NT2/D1 (cell line): ENCODE measurements at regions not wholly inside any gene's neighbourhood (a gene's known extent, or its start where the extent isn't known, plus 50 kb on each side); places are given as distances from the start of the nearest gene placed in this dataset.

Source experiments
- DNase-seq: peaks from one replicate; pipeline ENCODE4 v3.0.0-alpha.2; 2011; ENCODE audit warnings: low read depth, low spot score
- H3K27me3 ChIP-seq: 2 replicates; pipeline ENCODE4 v1.6.0; 2011; ENCODE audit warnings: mild to moderate bottlenecking; ENCODE audit not compliant: insufficient read length, insufficient read depth
- H3K36me3 ChIP-seq: 2 replicates; pipeline ENCODE4 v1.6.1; 2011; ENCODE audit warnings: mild to moderate bottlenecking, low read length, mixed read lengths; ENCODE audit not compliant: insufficient read depth, insufficient read length
- H3K4me1 ChIP-seq: 2 replicates; pipeline ENCODE4 v1.5.1; 2011; ENCODE audit not compliant: insufficient read depth, insufficient read length
- H3K4me3 ChIP-seq: 2 replicates; pipeline ENCODE4 v1.5.1; 2011; ENCODE audit warnings: low read depth; ENCODE audit not compliant: insufficient read length
- H3K9ac ChIP-seq: 2 replicates; pipeline ENCODE4 v1.6.0; 2011; ENCODE audit warnings: low read depth; ENCODE audit not compliant: insufficient read length
- H3K9me3 ChIP-seq: 2 replicates; pipeline ENCODE4 v1.5.1; 2011; ENCODE audit warnings: mild to moderate bottlenecking, low read length; ENCODE audit not compliant: insufficient read depth
- SUZ12 ChIP-seq: IDR thresholded peaks from 2 replicates; pipeline ENCODE4 v1.6.1; 2011; ENCODE audit not compliant: insufficient read length, insufficient read depth; ENCODE audit errors: extremely low read depth
- YY1 ChIP-seq: IDR thresholded peaks from 2 replicates; pipeline ENCODE4 v1.6.1; 2011; ENCODE audit not compliant: insufficient read length, insufficient read depth
- ZNF274 ChIP-seq: IDR thresholded peaks from 2 replicates; pipeline ENCODE4 v1.6.1; 2011; ENCODE audit warnings: mild to moderate bottlenecking, low read depth, low read length

DNA sequence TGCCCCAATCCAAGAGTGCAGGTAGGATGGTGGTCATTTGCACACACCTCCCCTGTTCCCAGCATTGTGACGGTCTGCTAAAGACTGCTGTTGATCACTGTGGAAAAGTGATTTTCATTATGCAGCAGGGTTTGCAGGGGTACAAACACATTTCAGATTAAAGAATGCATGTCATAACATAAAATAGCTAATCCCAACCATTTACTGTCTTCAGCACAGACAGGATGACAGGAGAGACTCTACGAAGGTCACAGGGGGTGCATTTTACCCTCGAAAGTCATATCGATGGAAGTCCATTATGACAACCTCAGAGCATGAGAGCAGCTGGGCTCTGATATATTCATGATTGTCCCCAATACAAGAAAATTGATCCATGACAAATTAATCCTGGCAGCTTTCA is 302.6 kb downstream of the AJAP1 start:
- peaks cover 9% of the 10 kb centered on the region; the same call in 1 of the 2 replicates for H3K9me3 ChIP-seq
- no peak overlapping the region for H3K4me3 ChIP-seq
- H3K36me3 ChIP-seq, result no peaks in the 10 kb centered on the region
- peaks cover 3% of the 10 kb centered on the region for H3K4me1 ChIP-seq
- no peak overlapping the region for H3K9ac ChIP-seq
- H3K27me3 ChIP-seq, result no peaks in the 10 kb centered on the region
- no peak for DNase-seq
- TF ChIP-seq SUZ12 (no peak), YY1 (no peak), ZNF274 (no peak)

GRCh38 chr1:4954392-4954791 is 300.0 kb downstream of the AJAP1 start:
- Histone ChIP-seq H3K4me1 (no peaks in the 10 kb centered on the region), H3K36me3 (no peaks in the 10 kb centered on the region), H3K4me3 (no peak overlapping the region), H3K27me3 (no peaks in the 10 kb centered on the region), H3K9ac (no peak overlapping the region), H3K9me3 (peaks cover 9% of the 10 kb centered on the region; the same call in 1 of the 2 replicates)
- DNase-seq, result no peak
- TF ChIP-seq ZNF274 (no peak), SUZ12 (no peak), YY1 (no peak)

DNA sequence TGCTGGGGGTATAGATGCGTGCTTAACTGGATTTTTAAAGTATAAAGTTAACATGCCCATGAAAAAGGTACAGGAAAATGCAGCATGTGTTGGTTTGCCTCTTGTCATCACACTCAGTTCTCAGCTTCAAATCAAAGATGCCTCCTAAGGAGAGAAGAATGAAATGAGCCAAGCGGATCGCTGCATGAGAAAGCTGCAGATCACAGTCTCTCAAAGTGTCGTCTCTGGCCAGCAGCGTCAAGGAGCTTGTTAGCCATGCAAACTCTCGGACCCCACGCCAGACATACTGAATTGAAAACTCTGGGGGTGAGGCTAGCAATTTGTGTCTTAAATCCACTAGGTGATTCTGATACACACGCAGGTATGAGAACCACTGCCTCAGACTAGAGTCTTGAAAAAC is 297.2 kb downstream of the AJAP1 start:
- TF ChIP-seq YY1, result no peak
- no peak for TF ChIP-seq SUZ12
- TF ChIP-seq ZNF274, result no peak
- no peak overlapping the region for H3K4me3 ChIP-seq
- no peaks in the 10 kb centered on the region for H3K36me3 ChIP-seq
- no peak for DNase-seq
- no peaks in the 10 kb centered on the region for H3K27me3 ChIP-seq
- peaks cover 9% of the 10 kb centered on the region; the same call in 1 of the 2 replicates for H3K9me3 ChIP-seq
- no peaks in the 10 kb centered on the region for H3K4me1 ChIP-seq
- no peak overlapping the region for H3K9ac ChIP-seq

DNA sequence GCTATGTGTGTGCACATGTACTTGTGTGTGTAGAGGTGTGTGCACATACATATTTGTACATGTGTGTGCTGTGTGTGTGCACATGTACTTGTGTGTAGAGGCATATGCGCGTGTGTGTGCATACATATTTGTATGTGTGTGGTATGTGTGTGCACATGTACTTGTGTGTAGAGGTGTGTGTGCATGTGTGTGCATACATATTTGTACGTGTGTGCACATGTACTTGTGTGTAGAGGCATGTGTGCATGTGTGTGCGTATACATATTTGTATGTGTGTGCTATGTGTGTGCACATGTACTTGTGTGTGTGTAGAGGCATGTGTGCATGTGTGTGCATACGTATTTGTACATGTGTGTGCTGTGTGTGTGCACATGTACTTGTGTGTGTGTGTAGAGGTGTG is 291.9 kb downstream of the AJAP1 start:
- no peaks in the 10 kb centered on the region for H3K4me1 ChIP-seq
- H3K4me3 ChIP-seq, result no peak overlapping the region
- TF ChIP-seq ZNF274 (no peak), SUZ12 (no peak), YY1 (no peak)
- H3K9me3 ChIP-seq, result no peaks in the 10 kb centered on the region
- H3K9ac ChIP-seq, result no peak overlapping the region
- DNase-seq, result no peak
- H3K27me3 ChIP-seq, result no peaks in the 10 kb centered on the region
- no peaks in the 10 kb centered on the region for H3K36me3 ChIP-seq

GRCh38 chr1:4944911-4945310 is 290.5 kb downstream of the AJAP1 start:
- H3K9me3 ChIP-seq, result no peaks in the 10 kb centered on the region
- no peaks in the 10 kb centered on the region for H3K27me3 ChIP-seq
- H3K36me3 ChIP-seq, result no peaks in the 10 kb centered on the region
- no peak overlapping the region for H3K4me3 ChIP-seq
- no peaks in the 10 kb centered on the region for H3K4me1 ChIP-seq
- no peak overlapping the region for H3K9ac ChIP-seq
- TF ChIP-seq YY1 (no peak), ZNF274 (no peak), SUZ12 (no peak)
- DNase-seq, result no peak

- Histone ChIP-seq H3K27me3 (no peaks in the 10 kb centered on the region), H3K9me3 (no peaks in the 10 kb centered on the region), H3K4me3 (no peak overlapping the region), H3K9ac (no peak overlapping the region), H3K36me3 (no peaks in the 10 kb centered on the region), H3K4me1 (no peaks in the 10 kb centered on the region)
- no peak for DNase-seq
- TF ChIP-seq ZNF274, result no peak
- TF ChIP-seq SUZ12, result no peak
- no peak for TF ChIP-seq YY1
These were observed 289.7 kb downstream of the AJAP1 start for GRCh38 chr1:4944072-4944471.

DNA sequence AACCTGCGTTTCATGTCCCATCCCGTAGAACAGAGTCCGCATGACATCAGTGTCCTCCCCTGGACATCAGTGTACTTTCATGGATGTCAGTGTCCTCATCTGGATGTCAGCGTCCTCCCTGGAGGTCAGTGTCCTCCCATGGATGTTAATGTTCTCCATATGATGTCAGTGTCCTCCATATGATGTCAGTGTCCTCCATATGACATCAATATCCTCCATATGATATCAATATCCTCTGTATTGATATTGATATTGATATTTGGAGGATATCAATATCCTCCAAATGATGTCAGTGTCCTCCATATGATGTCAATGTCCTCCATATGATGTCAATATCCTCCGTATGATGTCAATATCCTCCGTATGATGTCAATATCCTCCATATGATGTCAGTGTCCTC is 284.9 kb downstream of the AJAP1 start:
- TF ChIP-seq YY1 (no peak), ZNF274 (no peak), SUZ12 (no peak)
- Histone ChIP-seq H3K36me3 (no peaks in the 10 kb centered on the region), H3K4me3 (no peak overlapping the region), H3K27me3 (no peaks in the 10 kb centered on the region), H3K9ac (no peak overlapping the region), H3K4me1 (no peaks in the 10 kb centered on the region), H3K9me3 (no peaks in the 10 kb centered on the region)
- DNase-seq, result no peak

- H3K9ac ChIP-seq, result no peak overlapping the region
- no peaks in the 10 kb centered on the region for H3K9me3 ChIP-seq
- peaks cover 3% of the 10 kb centered on the region for H3K4me1 ChIP-seq
- TF ChIP-seq SUZ12 (no peak), YY1 (no peak), ZNF274 (no peak)
- DNase-seq, result no peak
- no peak overlapping the region for H3K4me3 ChIP-seq
- H3K27me3 ChIP-seq, result no peaks in the 10 kb centered on the region
- no peaks in the 10 kb centered on the region for H3K36me3 ChIP-seq
These were observed 283.6 kb downstream of the AJAP1 start for GRCh38 chr1:4937876-4938534.
